Loucy (cell line): ENCODE measurements at regions not wholly inside any gene's neighbourhood (a gene's known extent, or its start where the extent isn't known, plus 50 kb on each side); places are given as distances from the start of the nearest gene placed in this dataset.

Source experiments
- H2AFZ ChIP-seq: fragments of 200-600 bp; sonication (generic); 2 replicates; pipeline ENCODE4 v1.6.0; 2016; ENCODE audit warnings: antibody characterized with exemption, mild to moderate bottlenecking, low read length, moderate library complexity
- H3F3A ChIP-seq: fragments of 200-600 bp; 2 replicates; pipeline ENCODE4 v1.6.0; 2016; ENCODE audit warnings: antibody characterized with exemption, low read depth, mild to moderate bottlenecking
- H3K27me3 ChIP-seq: fragments of 200-600 bp; sonication (generic); 2 replicates; pipeline ENCODE4 v1.6.1; 2014; ENCODE audit warnings: low read length, mild to moderate bottlenecking; ENCODE audit not compliant: insufficient read depth, poor library complexity, severe bottlenecking
- H3K36me3 ChIP-seq: fragments of 200-600 bp; sonication (generic); 2 replicates; pipeline ENCODE4 v1.6.1; 2016; ENCODE audit warnings: low read length; ENCODE audit not compliant: insufficient read depth
- H3K4me1 ChIP-seq: fragments of 200-600 bp; sonication (generic); 2 replicates; pipeline ENCODE4 v1.5.1; 2014; ENCODE audit warnings: low read length, mild to moderate bottlenecking; ENCODE audit not compliant: insufficient read depth, poor library complexity, severe bottlenecking
- H3K4me2 ChIP-seq: fragments of 200-600 bp; sonication (generic); 2 replicates; pipeline ENCODE4 v1.6.0; 2014; ENCODE audit warnings: antibody characterized with exemption, low read length, low read depth, mild to moderate bottlenecking; ENCODE audit not compliant: poor library complexity, severe bottlenecking
- H3K4me3 ChIP-seq: fragments of 200-600 bp; sonication (generic); 2 replicates; pipeline ENCODE4 v1.5.1; 2014; ENCODE audit warnings: low read length, mild to moderate bottlenecking, mixed read lengths; ENCODE audit not compliant: poor library complexity, severe bottlenecking
- H3K79me2 ChIP-seq: fragments of 200-600 bp; sonication (generic); 2 replicates; pipeline ENCODE4 v1.6.1; 2014; ENCODE audit warnings: low read length; ENCODE audit not compliant: insufficient read depth
- H3K9ac ChIP-seq: fragments of 200-600 bp; sonication (generic); 2 replicates; pipeline ENCODE4 v1.6.0; 2014; ENCODE audit warnings: mild to moderate bottlenecking, low read depth, low read length, moderate library complexity; ENCODE audit not compliant: poor library complexity, severe bottlenecking
- H3K9me2 ChIP-seq: fragments of 200-600 bp; sonication (generic); replicated peaks from 2 replicates; pipeline ENCODE4 v1.6.1; 2016; ENCODE audit warnings: low read depth, low read length, mixed read lengths
- H3K9me3 ChIP-seq: fragments of 200-600 bp; sonication (generic); 2 replicates; pipeline ENCODE4 v1.6.1; 2014; ENCODE audit warnings: mild to moderate bottlenecking, antibody characterized with exemption, low read length, low read depth; ENCODE audit not compliant: insufficient read depth
- H4K20me1 ChIP-seq: fragments of 200-600 bp; sonication (generic); 2 replicates; pipeline ENCODE4 v1.6.0; 2014; ENCODE audit warnings: antibody characterized with exemption, low read length, mild to moderate bottlenecking; ENCODE audit not compliant: insufficient read depth, poor library complexity, severe bottlenecking
- EZH2phosphoT487 ChIP-seq: fragments of 200-600 bp; IDR thresholded peaks from 2 replicates; pipeline ENCODE4 v1.6.1; 2018; ENCODE audit warnings: antibody characterized with exemption, mild to moderate bottlenecking, moderate library complexity, borderline replicate concordance
- TF ChIP-seq, protein P1 (sequence below): fragments of 200-600 bp; sonication (generic); conservative IDR thresholded peaks from 2 replicates; pipeline ENCODE4 v1.5.1; 2014; ENCODE audit warnings: mild to moderate bottlenecking, antibody characterized with exemption, low read length

DNA sequence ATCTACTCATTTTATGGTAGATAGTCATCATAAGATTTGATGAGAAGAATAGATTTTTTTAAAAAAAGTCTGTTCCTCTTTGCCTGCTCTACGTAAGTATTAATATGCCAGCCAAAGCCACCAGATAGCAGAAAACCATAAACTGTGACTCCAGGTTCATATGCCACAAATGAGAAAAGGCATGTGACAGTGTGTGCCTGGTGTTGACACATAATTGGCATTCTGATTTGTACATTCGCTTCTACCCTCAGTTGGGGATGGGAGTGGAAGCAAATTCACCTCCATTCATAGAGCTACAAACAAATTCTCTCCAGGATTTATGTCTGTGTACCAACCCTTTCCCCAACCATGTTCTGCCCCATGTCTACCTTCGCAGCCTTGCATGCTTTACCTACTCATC, 391.6 kb downstream of the PMP22 start:
- H4K20me1 ChIP-seq = no peaks in the 10 kb centered on the region

DNA sequence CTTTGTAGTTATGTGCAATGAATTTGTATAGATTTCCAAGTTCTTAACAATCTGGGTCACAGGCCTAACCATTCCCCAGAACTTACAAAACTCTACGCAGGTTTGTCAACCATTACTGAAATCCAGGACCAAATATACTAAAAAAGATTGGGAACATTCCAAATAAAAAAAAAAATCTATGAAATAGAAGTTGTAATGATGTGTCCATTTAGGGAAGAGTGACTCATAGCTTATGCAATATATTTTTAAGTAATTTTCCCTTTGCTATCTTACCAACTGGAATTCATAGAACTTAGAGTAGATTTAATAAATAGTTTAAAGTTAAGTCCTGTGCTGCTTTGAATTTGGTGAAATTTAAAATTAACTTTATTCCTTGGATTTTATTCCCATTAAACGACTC, 393.2 kb downstream of the PMP22 start:
- Histone ChIP-seq H2AFZ (no peak overlapping the region), H3K4me2 (no peak overlapping the region), H3K9me2 (no peaks in the 10 kb centered on the region), H3K4me3 (no peak overlapping the region), H4K20me1 (no peaks in the 10 kb centered on the region), H3K27me3 (no peaks in the 10 kb centered on the region), H3F3A (no peaks in the 10 kb centered on the region), H3K9ac (no peak overlapping the region), H3K79me2 (no peaks in the 10 kb centered on the region), H3K9me3 (no peaks in the 10 kb centered on the region; the same call in 1 of the 2 replicates), H3K4me1 (no peaks in the 10 kb centered on the region), H3K36me3 (no peaks in the 10 kb centered on the region)
- TF ChIP-seq, protein P1, sequence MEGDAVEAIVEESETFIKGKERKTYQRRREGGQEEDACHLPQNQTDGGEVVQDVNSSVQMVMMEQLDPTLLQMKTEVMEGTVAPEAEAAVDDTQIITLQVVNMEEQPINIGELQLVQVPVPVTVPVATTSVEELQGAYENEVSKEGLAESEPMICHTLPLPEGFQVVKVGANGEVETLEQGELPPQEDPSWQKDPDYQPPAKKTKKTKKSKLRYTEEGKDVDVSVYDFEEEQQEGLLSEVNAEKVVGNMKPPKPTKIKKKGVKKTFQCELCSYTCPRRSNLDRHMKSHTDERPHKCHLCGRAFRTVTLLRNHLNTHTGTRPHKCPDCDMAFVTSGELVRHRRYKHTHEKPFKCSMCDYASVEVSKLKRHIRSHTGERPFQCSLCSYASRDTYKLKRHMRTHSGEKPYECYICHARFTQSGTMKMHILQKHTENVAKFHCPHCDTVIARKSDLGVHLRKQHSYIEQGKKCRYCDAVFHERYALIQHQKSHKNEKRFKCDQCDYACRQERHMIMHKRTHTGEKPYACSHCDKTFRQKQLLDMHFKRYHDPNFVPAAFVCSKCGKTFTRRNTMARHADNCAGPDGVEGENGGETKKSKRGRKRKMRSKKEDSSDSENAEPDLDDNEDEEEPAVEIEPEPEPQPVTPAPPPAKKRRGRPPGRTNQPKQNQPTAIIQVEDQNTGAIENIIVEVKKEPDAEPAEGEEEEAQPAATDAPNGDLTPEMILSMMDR = no peak
- no peak for TF ChIP-seq EZH2phosphoT487

More for the DNA sequence above, 391.6 kb downstream of the PMP22 start:
- Histone ChIP-seq H3F3A (no peaks in the 10 kb centered on the region), H3K4me2 (no peak overlapping the region), H3K4me3 (no peak overlapping the region), H3K27me3 (no peaks in the 10 kb centered on the region), H2AFZ (no peak overlapping the region), H3K79me2 (no peaks in the 10 kb centered on the region), H3K9me3 (no peaks in the 10 kb centered on the region), H3K9ac (no peak overlapping the region), H3K4me1 (no peaks in the 10 kb centered on the region), H3K36me3 (no peaks in the 10 kb centered on the region), H3K9me2 (no peaks in the 10 kb centered on the region)
- TF ChIP-seq, protein P1 = no peak
- TF ChIP-seq EZH2phosphoT487 = no peak

DNA sequence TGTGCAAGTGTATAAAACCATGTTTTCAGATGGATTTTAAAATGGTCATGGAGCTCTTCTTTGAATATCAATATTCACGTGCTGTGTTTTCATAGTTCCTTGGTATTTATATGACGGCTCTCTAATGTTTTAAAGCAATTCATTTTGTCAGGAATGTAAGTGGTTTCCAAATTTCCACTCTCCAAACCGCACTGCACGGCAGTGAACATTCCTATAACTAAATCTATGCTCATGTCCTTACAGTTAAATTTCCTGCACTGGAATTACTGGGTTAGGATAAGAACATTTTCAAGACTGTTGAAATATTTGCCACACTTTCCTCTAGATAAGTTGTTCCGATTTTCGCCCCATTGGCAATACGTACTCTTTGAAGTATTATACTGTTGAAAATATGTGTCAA, 398.9 kb downstream of the PMP22 start:
- TF ChIP-seq, protein P1 = no peak
- TF ChIP-seq EZH2phosphoT487 = no peak
- no peaks in the 10 kb centered on the region for H3K9me2 ChIP-seq
- H3K79me2 ChIP-seq = no peaks in the 10 kb centered on the region

More for the DNA sequence above, 398.9 kb downstream of the PMP22 start:
- no peaks in the 10 kb centered on the region for H3K27me3 ChIP-seq
- peaks cover 4% of the 10 kb centered on the region; the same call in 1 of the 2 replicates for H3K9me3 ChIP-seq
- no peaks in the 10 kb centered on the region for H3K4me1 ChIP-seq
- H4K20me1 ChIP-seq = no peaks in the 10 kb centered on the region
- no peak overlapping the region for H3K4me2 ChIP-seq
- H3K4me3 ChIP-seq = no peak overlapping the region
- no peak overlapping the region for H3K9ac ChIP-seq
- no peak overlapping the region for H2AFZ ChIP-seq
- no peaks in the 10 kb centered on the region for H3F3A ChIP-seq
- no peaks in the 10 kb centered on the region for H3K36me3 ChIP-seq
